Caco-2 (cell line): ENCODE measurements at regions not wholly inside any gene's neighbourhood (a gene's known extent, or its start where the extent isn't known, plus 50 kb on each side); places are given as distances from the start of the nearest gene placed in this dataset.

Experiments used
- BruUV-seq: library from RNA; stranded (reverse); fragments of 400-500 nt; replicated peaks from 2 replicates; lab custom pipeline; 2021; lab: Mats Ljungman, UMichigan
- CTCF ChIA-PET: fragments of 300-600 bp; sonication (Branson Sonifier 250); formaldehyde crosslinking; loops from one replicate; lab custom pipeline; 2022; ENCODE audit warnings: antibody characterized with exemption; lab: Charles Lee
- POLR2A ChIA-PET: fragments of 300-600 bp; sonication (Branson Sonifier 250); formaldehyde crosslinking; loops from one replicate; lab custom pipeline; 2022; ENCODE audit warnings: antibody characterized with exemption; lab: Charles Lee
- DNase-seq, 2 experiments: peaks; one replicate each; pipeline versions ENCODE4 v3.0.0 to v3.0.0-alpha.2; 2020 to 2022
- H3K27me3 ChIP-seq: replicated peaks from 2 replicates; pipeline ENCODE4 v1.6.0; 2011; ENCODE audit warnings: low read length; ENCODE audit not compliant: control insufficient read depth, insufficient read depth
- H3K36me3 ChIP-seq: 2 replicates; pipeline ENCODE4 v1.5.1; 2011; ENCODE audit warnings: low read length; ENCODE audit not compliant: control insufficient read depth, insufficient read depth
- H3K4me1 ChIP-seq: fragments of 250-450 bp; sonication (Bioruptor Pico); 2 replicates; pipeline ENCODE4 v1.5.1; 2020; ENCODE audit warnings: mild to moderate bottlenecking
- H3K4me3 ChIP-seq: 2 replicates; pipeline ENCODE4 v1.5.1; 2011; ENCODE audit warnings: low read depth, mild to moderate bottlenecking, control low read depth, low read length
- H3K9me3 ChIP-seq: fragments of 250-450 bp; sonication (Bioruptor Pico); 2 replicates; pipeline ENCODE4 v1.5.1; 2020; ENCODE audit warnings: mild to moderate bottlenecking, moderate library complexity
- H3K27ac Mint-ChIP-seq: one replicate; pipeline ENCODE4 v1.8.0; 2022; ENCODE audit warnings: mixed read lengths; ENCODE audit not compliant: unreplicated experiment
- H3K27me3 Mint-ChIP-seq: one replicate; pipeline ENCODE4 v1.8.0; 2022; ENCODE audit warnings: mixed read lengths; ENCODE audit not compliant: insufficient read depth, unreplicated experiment
- H3K36me3 Mint-ChIP-seq: one replicate; pipeline ENCODE4 v1.8.0; 2022; ENCODE audit warnings: mild to moderate bottlenecking, mixed read lengths; ENCODE audit not compliant: insufficient read depth, unreplicated experiment
- H3K4me1 Mint-ChIP-seq: one replicate; pipeline ENCODE4 v1.8.0; 2022; ENCODE audit warnings: low read depth, mixed read lengths; ENCODE audit not compliant: unreplicated experiment
- H3K4me3 Mint-ChIP-seq: one replicate; pipeline ENCODE4 v1.8.0; 2022; ENCODE audit warnings: mild to moderate bottlenecking, moderate library complexity, mixed read lengths; ENCODE audit not compliant: unreplicated experiment
- H3K9me3 Mint-ChIP-seq: one replicate; pipeline ENCODE4 v1.8.0; 2022; ENCODE audit warnings: mixed read lengths; ENCODE audit not compliant: unreplicated experiment
- CTCF ChIP-seq, 2 experiments: fragments of 200-600 bp in 1 of 2; IDR thresholded peaks; 1 replicate in 1 of 2; 2 replicates in 1 of 2; pipeline versions ENCODE4 v1.5.1 to v1.8.0; 2011 to 2022; ENCODE audit warnings: antibody characterized with exemption in 1 of 2, control low read depth in 1 of 2, inconsistent platforms in 1 of 2, low read depth in 1 of 2, low read length in 1 of 2, mild to moderate bottlenecking in 1 of 2, moderate library complexity in 1 of 2; ENCODE audit not compliant: insufficient read depth in 1 of 2, severe bottlenecking in 1 of 2, unreplicated experiment in 1 of 2
- intact Hi-C: fragments of 100-400 bp; cut with micrococcal nuclease; formaldehyde crosslinking; loops from one replicate; pipeline ENCODE4 v1.10.0; 2022; ENCODE audit not compliant: unreplicated experiment

- TF ChIP-seq CTCF (IDR thresholded peaks at IDR 0.05; ENCODE audit: insufficient read depth in 1 of 2, low read depth in 1 of 2, low read length in 1 of 2, severe bottlenecking in 1 of 2, unreplicated experiment in 1 of 2): no peak
- Mint-ChIP-seq H3K36me3 (peaks cover 11% of the 10 kb centered on the region), H3K4me3 (no peak overlapping the region), H3K9me3 (peaks cover 10% of the 10 kb centered on the region), H3K27me3 (no peaks in the 10 kb centered on the region), H3K4me1 (peaks cover 30% of the 10 kb centered on the region), H3K27ac (no peak overlapping the region)
- ChIA-PET CTCF (no interaction called here), POLR2A (no interaction called here)
- Histone ChIP-seq H3K36me3 (no peaks in the 10 kb centered on the region), H3K27me3 (no peaks in the 10 kb centered on the region), H3K4me1 (peaks cover 31% of the 10 kb centered on the region), H3K9me3 (peaks cover 2% of the 10 kb centered on the region; the same call in 1 of the 2 replicates), H3K4me3 (no peak overlapping the region)
- intact Hi-C loops: no loop called here
- DNase-seq: no peak
- BruUV-seq: no TSS peak
Measured at GRCh38 chr12:47297993-47298392, 218.2 kb upstream of the AMIGO2 start.

- BruUV-seq: no TSS peak
Measured at GRCh38 chr12:47296828-47297227, 217.1 kb upstream of the AMIGO2 start.

GRCh38 chr12:47293406-47293805 is 213.6 kb upstream of the AMIGO2 start:
- H3K9me3 Mint-ChIP-seq: peaks cover 17% of the 10 kb centered on the region
- H3K4me1 Mint-ChIP-seq: peaks cover 8% of the 10 kb centered on the region
- Histone ChIP-seq H3K9me3 (no peaks in the 10 kb centered on the region), H3K36me3 (no peaks in the 10 kb centered on the region), H3K4me1 (no peaks in the 10 kb centered on the region), H3K4me3 (no peak overlapping the region), H3K27me3 (no peaks in the 10 kb centered on the region)
- no peaks in the 10 kb centered on the region for H3K27me3 Mint-ChIP-seq
- BruUV-seq: no TSS peak
- H3K4me3 Mint-ChIP-seq: no peak overlapping the region
- no peak for DNase-seq
- no peak overlapping the region for H3K27ac Mint-ChIP-seq
- intact Hi-C loops: no loop called here
- CTCF ChIA-PET: no interaction called here
- no peaks in the 10 kb centered on the region for H3K36me3 Mint-ChIP-seq
- TF ChIP-seq CTCF (IDR thresholded peaks at IDR 0.05; ENCODE audit: insufficient read depth in 1 of 2, low read depth in 1 of 2, low read length in 1 of 2, severe bottlenecking in 1 of 2, unreplicated experiment in 1 of 2): no peak
- POLR2A ChIA-PET: no interaction called here

More at GRCh38 chr12:47296828-47297227, 217.1 kb upstream of the AMIGO2 start:
- no peak overlapping the region for H3K27ac Mint-ChIP-seq
- CTCF ChIA-PET: no interaction called here
- no peak overlapping the region for H3K4me3 ChIP-seq
- H3K36me3 ChIP-seq: no peaks in the 10 kb centered on the region
- peaks cover 5% of the 10 kb centered on the region for H3K36me3 Mint-ChIP-seq
- H3K4me1 Mint-ChIP-seq: peaks cover 19% of the 10 kb centered on the region
- TF ChIP-seq CTCF (IDR thresholded peaks at IDR 0.05; ENCODE audit: insufficient read depth in 1 of 2, low read depth in 1 of 2, low read length in 1 of 2, severe bottlenecking in 1 of 2, unreplicated experiment in 1 of 2): no peak
- peaks cover 19% of the 10 kb centered on the region for H3K4me1 ChIP-seq
- no peak for DNase-seq
- no peaks in the 10 kb centered on the region for H3K27me3 Mint-ChIP-seq
- no peaks in the 10 kb centered on the region for H3K27me3 ChIP-seq
- peaks cover 10% of the 10 kb centered on the region for H3K9me3 Mint-ChIP-seq
- H3K9me3 ChIP-seq: peaks cover 2% of the 10 kb centered on the region; the same call in 1 of the 2 replicates
- intact Hi-C loops: no loop called here
- POLR2A ChIA-PET: no interaction called here
- no peak overlapping the region for H3K4me3 Mint-ChIP-seq
